ENCODE measurements at regions not wholly inside any gene's neighbourhood (a gene's known extent, or its start where the extent isn't known, plus 50 kb on each side); places are given as distances from the start of the nearest gene placed in this dataset.

DNA sequence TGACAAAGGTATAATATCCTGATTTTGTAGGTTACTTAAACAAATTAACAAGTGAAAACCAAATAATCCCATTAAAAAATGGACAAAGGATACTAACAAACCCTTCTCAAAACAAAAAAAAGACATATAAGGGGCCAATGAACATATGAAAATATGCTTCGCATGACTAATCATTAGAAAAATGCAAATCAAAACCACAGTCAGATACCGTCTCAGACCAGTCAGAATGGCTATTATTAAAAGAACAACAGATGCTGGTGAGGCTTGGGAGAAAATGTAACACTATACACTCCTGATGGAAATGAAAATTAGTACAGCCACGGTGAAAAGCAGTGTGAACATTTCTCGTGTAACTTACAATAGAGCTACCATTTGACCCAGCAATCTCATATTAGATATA is 1542.2 kb upstream of the CDH9 start (continued):
- TF ChIP-seq BACH1 (IDR thresholded peaks at IDR 0.05; ENCODE audit: low read length) = no peak

DNA sequence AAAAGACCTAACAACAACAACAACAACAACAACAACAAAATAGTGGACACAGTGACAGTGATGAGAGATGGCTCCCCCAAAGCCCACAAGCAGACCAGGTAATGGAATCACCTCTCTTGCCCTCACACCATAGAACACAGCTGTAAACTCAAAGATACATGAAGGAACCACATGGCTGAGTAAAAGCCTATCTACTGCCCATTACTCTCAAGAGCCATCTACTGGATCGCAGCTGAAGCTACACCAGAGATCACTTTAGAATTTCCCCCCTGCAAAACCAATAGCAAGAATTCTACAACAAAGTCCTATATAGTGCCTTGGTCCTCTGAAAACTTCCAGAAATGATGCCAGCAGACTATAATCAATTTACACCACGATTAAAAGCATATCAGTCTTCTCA is 1537.6 kb upstream of the CDH9 start:
- Histone ChIP-seq H4K20me1 (replicated peaks in 1 of 2; ENCODE audit: control insufficient read depth in 1 of 2, insufficient read depth in 2 of 2, low read length in 2 of 2) (no peaks in the 10 kb centered on the region), H2BK120ac (replicated peaks; ENCODE audit: low read depth, low read length) (no peak overlapping the region), H3K4me1 (replicated peaks in 1 of 4; ENCODE audit: control insufficient read depth in 3 of 4, insufficient read depth in 4 of 4, low read length in 3 of 4) (no peaks in the 10 kb centered on the region), H2AFZ (ENCODE audit: low read length) (no peak overlapping the region), H3K4me2 (ENCODE audit: insufficient read depth in 1 of 2, low read depth in 2 of 2, low read length in 2 of 2) (no peak overlapping the region), H3K79me1 (ENCODE audit: low read depth, low read length) (no peaks in the 10 kb centered on the region), H3K4me3 (ENCODE audit: extremely low read depth in 1 of 4, insufficient read depth in 2 of 4, low read depth in 3 of 4, low read length in 4 of 4) (no peak overlapping the region), H2BK15ac (ENCODE audit: low read length) (no peak overlapping the region), H4K8ac (ENCODE audit: extremely low read depth, insufficient read depth, low read length) (no peak overlapping the region), H3K56ac (replicated peaks; ENCODE audit: insufficient read length, low read depth, low read length) (no peak overlapping the region), H4K5ac (ENCODE audit: insufficient read length, low read depth, low read length) (no peak overlapping the region), H2BK12ac (ENCODE audit: low read depth, low read length) (no peak overlapping the region), H3K23me2 (ENCODE audit: low read depth, low read length) (no peaks in the 10 kb centered on the region), H2BK20ac (ENCODE audit: low read length) (no peak overlapping the region), H2AK5ac (ENCODE audit: low read depth, low read length) (no peak overlapping the region), H3K9me3 (ENCODE audit: insufficient read depth in 2 of 2, low read depth in 1 of 2, low read length in 1 of 2) (no peaks in the 10 kb centered on the region), H4K91ac (replicated peaks; ENCODE audit: insufficient read length, low read length) (no peak overlapping the region), H3K27me3 (replicated peaks in 1 of 4; ENCODE audit: control insufficient read depth in 3 of 4, extremely low read depth in 1 of 4, insufficient read depth in 3 of 4, low read length in 3 of 4) (no peaks in the 10 kb centered on the region), H3K23ac (ENCODE audit: insufficient read length) (no peak overlapping the region), H3K4ac (replicated peaks; ENCODE audit: insufficient read length, low read depth, low read length) (no peak overlapping the region), H3K36me3 (ENCODE audit: control insufficient read depth in 2 of 4, insufficient read depth in 4 of 4, low read length in 3 of 4) (no peaks in the 10 kb centered on the region), H3K79me2 (ENCODE audit: control insufficient read depth in 1 of 2, insufficient read depth in 2 of 2, low read length in 2 of 2) (no peaks in the 10 kb centered on the region), H3K14ac (ENCODE audit: insufficient read length) (no peak overlapping the region), H2BK5ac (ENCODE audit: low read depth, low read length) (no peak overlapping the region), H3K27ac (ENCODE audit: low read depth, low read length) (no peak overlapping the region), H3K9ac (replicated peaks in 1 of 4; ENCODE audit: extremely low read depth in 1 of 4, low read depth in 3 of 4, low read length in 3 of 4) (no peak overlapping the region), H3K18ac (ENCODE audit: extremely low read depth, low read length) (no peak overlapping the region)
- FAIRE-seq (peak; percentile 72), DNase-seq (ENCODE audit: low read depth in 1 of 2, low spot score in 2 of 2) (no peak)
- POLR2A ChIA-PET (ENCODE audit: partially characterized antibody) = interaction anchor here (0.9 kb wide), 1 partner anchor 11 kb away, joined by 3 read pairs; no protein-coding TSS in a partner anchor
- CTCF ChIA-PET (ENCODE audit: partially characterized antibody) = interaction anchor here (0.6 to 3.7 kb wide), 24 partner anchors 9 to 1579 kb away, joined by 3 to 22 read pairs (median 4); no protein-coding TSS in a partner anchor
- 87% methylated on average over 2 of the region's 2 CpGs; no CpG with 5 or more reads in 1 of the 2 experiments for WGBS, 2 experiments (ENCODE audit: extremely low coverage in 1 of 2, insufficient coverage in 1 of 2, insufficient read length in 1 of 2, insufficient replicate concordance in 2 of 2, low coverage in 1 of 2, low lambda C conversion rate in 2 of 2, missing lambda C conversion rate in 1 of 2)
- TF ChIP-seq, protein P1, sequence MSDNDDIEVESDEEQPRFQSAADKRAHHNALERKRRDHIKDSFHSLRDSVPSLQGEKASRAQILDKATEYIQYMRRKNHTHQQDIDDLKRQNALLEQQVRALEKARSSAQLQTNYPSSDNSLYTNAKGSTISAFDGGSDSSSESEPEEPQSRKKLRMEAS (IDR thresholded peaks at IDR 0.05) = peak; percentile 84
- TF ChIP-seq, protein P2, sequence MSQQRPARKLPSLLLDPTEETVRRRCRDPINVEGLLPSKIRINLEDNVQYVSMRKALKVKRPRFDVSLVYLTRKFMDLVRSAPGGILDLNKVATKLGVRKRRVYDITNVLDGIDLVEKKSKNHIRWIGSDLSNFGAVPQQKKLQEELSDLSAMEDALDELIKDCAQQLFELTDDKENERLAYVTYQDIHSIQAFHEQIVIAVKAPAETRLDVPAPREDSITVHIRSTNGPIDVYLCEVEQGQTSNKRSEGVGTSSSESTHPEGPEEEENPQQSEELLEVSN (IDR thresholded peaks at IDR 0.05) = peak; percentile 77
- TF ChIP-seq SP1 (IDR thresholded peaks at IDR 0.05; ENCODE audit: low read depth, low read length) = no peak
- TF ChIP-seq, protein P3, sequence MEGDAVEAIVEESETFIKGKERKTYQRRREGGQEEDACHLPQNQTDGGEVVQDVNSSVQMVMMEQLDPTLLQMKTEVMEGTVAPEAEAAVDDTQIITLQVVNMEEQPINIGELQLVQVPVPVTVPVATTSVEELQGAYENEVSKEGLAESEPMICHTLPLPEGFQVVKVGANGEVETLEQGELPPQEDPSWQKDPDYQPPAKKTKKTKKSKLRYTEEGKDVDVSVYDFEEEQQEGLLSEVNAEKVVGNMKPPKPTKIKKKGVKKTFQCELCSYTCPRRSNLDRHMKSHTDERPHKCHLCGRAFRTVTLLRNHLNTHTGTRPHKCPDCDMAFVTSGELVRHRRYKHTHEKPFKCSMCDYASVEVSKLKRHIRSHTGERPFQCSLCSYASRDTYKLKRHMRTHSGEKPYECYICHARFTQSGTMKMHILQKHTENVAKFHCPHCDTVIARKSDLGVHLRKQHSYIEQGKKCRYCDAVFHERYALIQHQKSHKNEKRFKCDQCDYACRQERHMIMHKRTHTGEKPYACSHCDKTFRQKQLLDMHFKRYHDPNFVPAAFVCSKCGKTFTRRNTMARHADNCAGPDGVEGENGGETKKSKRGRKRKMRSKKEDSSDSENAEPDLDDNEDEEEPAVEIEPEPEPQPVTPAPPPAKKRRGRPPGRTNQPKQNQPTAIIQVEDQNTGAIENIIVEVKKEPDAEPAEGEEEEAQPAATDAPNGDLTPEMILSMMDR (IDR thresholded peaks at IDR 0.05; ENCODE audit: control extremely low read depth in 1 of 3, insufficient read depth in 1 of 3, low read depth in 1 of 3, low read length in 3 of 3) = peak in 2 of 3 experiments; percentile 59 to 67; a peak in 3 of 4 replicates
- TF ChIP-seq EZH2 (IDR thresholded peaks at IDR 0.05; ENCODE audit: low read depth, low read length, severe bottlenecking) = no peak
- no peak for TF ChIP-seq NANOG (IDR thresholded peaks at IDR 0.05; ENCODE audit: insufficient read depth, low read depth, low read length, poor library complexity, severe bottlenecking)
- TF ChIP-seq CEBPB (IDR thresholded peaks at IDR 0.05; ENCODE audit: low read depth, low read length) = no peak
- TF ChIP-seq ASH2L (IDR thresholded peaks at IDR 0.05; ENCODE audit: low read length) = no peak

Measured in H1 (cell line).